Osteocyte (in vitro differentiated cells): ENCODE measurements at regions not wholly inside any gene's neighbourhood (a gene's known extent, or its start where the extent isn't known, plus 50 kb on each side); places are given as distances from the start of the nearest gene placed in this dataset.
"Not testable (repeated sequence)": the region's sequence is repeated elsewhere in the genome, so short reads cannot be mapped to it uniquely, and the experiment has no call there.

Source experiments
- DNase-seq: peaks from one replicate; pipeline ENCODE4 v3.0.0; 2021; ENCODE audit warnings: mixed read lengths; ENCODE audit not compliant: unreplicated experiment; ENCODE audit errors: extremely low spot score
- H3K27ac Mint-ChIP-seq: one replicate; pipeline ENCODE4 v1.8.0; 2021; ENCODE audit warnings: mild to moderate bottlenecking, mixed read lengths; ENCODE audit not compliant: unreplicated experiment
- H3K27me3 Mint-ChIP-seq: one replicate; pipeline ENCODE4 v1.8.0; 2021; ENCODE audit warnings: mixed read lengths; ENCODE audit not compliant: unreplicated experiment
- H3K36me3 Mint-ChIP-seq: one replicate; pipeline ENCODE4 v1.8.0; 2021; ENCODE audit warnings: mixed read lengths; ENCODE audit not compliant: unreplicated experiment
- H3K4me1 Mint-ChIP-seq: one replicate; pipeline ENCODE4 v1.8.0; 2021; ENCODE audit warnings: mixed read lengths; ENCODE audit not compliant: unreplicated experiment
- H3K4me3 Mint-ChIP-seq: one replicate; pipeline ENCODE4 v1.8.0; 2021; ENCODE audit warnings: mild to moderate bottlenecking, moderate library complexity, mixed read lengths; ENCODE audit not compliant: unreplicated experiment
- H3K9me3 Mint-ChIP-seq: one replicate; pipeline ENCODE4 v1.8.0; 2021; ENCODE audit warnings: mixed read lengths; ENCODE audit not compliant: unreplicated experiment
- CTCF ChIP-seq: fragments of 200-600 bp; sonication (generic); IDR thresholded peaks from 2 replicates; pipeline ENCODE4 v1.5.0; 2021; ENCODE audit warnings: antibody characterized with exemption, mild to moderate bottlenecking, moderate library complexity

GRCh38 chr5:163321511-163321910, 115.9 kb upstream of the CCNG1 start:
- Mint-ChIP-seq H3K9me3 (no peaks in the 10 kb centered on the region), H3K4me1 (no peaks in the 10 kb centered on the region), H3K4me3 (no peak overlapping the region), H3K27ac (no peak overlapping the region), H3K27me3 (peaks cover 7% of the 10 kb centered on the region), H3K36me3 (no peaks in the 10 kb centered on the region)
- DNase-seq, result no peak
- no peak for TF ChIP-seq CTCF

GRCh38 chr5:163330723-163331668, 106.4 kb upstream of the CCNG1 start:
- Mint-ChIP-seq H3K27me3 (peaks cover 10% of the 10 kb centered on the region), H3K4me3 (no peak overlapping the region), H3K4me1 (no peaks in the 10 kb centered on the region), H3K9me3 (no peaks in the 10 kb centered on the region), H3K36me3 (no peaks in the 10 kb centered on the region), H3K27ac (no peak overlapping the region)
- no peak for DNase-seq
- TF ChIP-seq CTCF, result no peak

- H3K4me1 Mint-ChIP-seq, H3K36me3 Mint-ChIP-seq, H3K27ac Mint-ChIP-seq, H3K27me3 Mint-ChIP-seq, H3K9me3 Mint-ChIP-seq, DNase-seq, H3K4me3 Mint-ChIP-seq: not testable (repeated sequence)
Observed at GRCh38 chr5:163336074-163336473, 101.3 kb upstream of the CCNG1 start.

- no peak overlapping the region for H3K27ac Mint-ChIP-seq
- no peaks in the 10 kb centered on the region for H3K36me3 Mint-ChIP-seq
- no peaks in the 10 kb centered on the region for H3K4me1 Mint-ChIP-seq
- no peaks in the 10 kb centered on the region for H3K27me3 Mint-ChIP-seq
- DNase-seq, result no peak
- H3K4me3 Mint-ChIP-seq, result no peak overlapping the region
- H3K9me3 Mint-ChIP-seq, result no peaks in the 10 kb centered on the region
- TF ChIP-seq CTCF, result no peak
Observed at GRCh38 chr5:163339148-163339547, 98.2 kb upstream of the CCNG1 start.

GRCh38 chr5:163340378-163340777, 97.0 kb upstream of the CCNG1 start:
- H3K36me3 Mint-ChIP-seq, DNase-seq, H3K27ac Mint-ChIP-seq, H3K4me3 Mint-ChIP-seq, H3K4me1 Mint-ChIP-seq, H3K9me3 Mint-ChIP-seq, H3K27me3 Mint-ChIP-seq: not testable (repeated sequence)

GRCh38 chr5:163342306-163342705, 95.1 kb upstream of the CCNG1 start:
- no peaks in the 10 kb centered on the region for H3K4me1 Mint-ChIP-seq
- no peaks in the 10 kb centered on the region for H3K9me3 Mint-ChIP-seq
- H3K4me3 Mint-ChIP-seq, result no peak overlapping the region
- H3K27ac Mint-ChIP-seq, result no peak overlapping the region
- no peak for TF ChIP-seq CTCF
- H3K27me3 Mint-ChIP-seq, result peaks cover 5% of the 10 kb centered on the region
- no peaks in the 10 kb centered on the region for H3K36me3 Mint-ChIP-seq
- no peak for DNase-seq
